Smooth muscle cell (in vitro differentiated cells): ENCODE measurements at regions not wholly inside any gene's neighbourhood (a gene's known extent, or its start where the extent isn't known, plus 50 kb on each side); places are given as distances from the start of the nearest gene placed in this dataset.

Experiments
- DNase-seq: peaks from one replicate; lab custom pipeline; 2025; ENCODE audit not compliant: unreplicated experiment; lab: John Stamatoyannopoulos, UW
- H2AFZ ChIP-seq: fragments of 200-600 bp; sonication (generic); 2 replicates; pipeline ENCODE4 v1.6.0; 2016; ENCODE audit warnings: antibody characterized with exemption, low read depth, mild to moderate bottlenecking
- H3F3A ChIP-seq: fragments of 200-600 bp; sonication (generic); 2 replicates; pipeline ENCODE4 v1.6.0; 2017; ENCODE audit warnings: antibody characterized with exemption, low read depth
- H3K27ac ChIP-seq: fragments of 200-600 bp; sonication (generic); 2 replicates; pipeline ENCODE4 v1.5.1; 2016; ENCODE audit warnings: low read depth, mild to moderate bottlenecking
- H3K27me3 ChIP-seq: fragments of 200-600 bp; sonication (generic); 2 replicates; pipeline ENCODE4 v1.6.1; 2016; ENCODE audit warnings: low read depth, mild to moderate bottlenecking
- H3K36me3 ChIP-seq: fragments of 200-600 bp; sonication (generic); 2 replicates; pipeline ENCODE4 v1.5.1; 2016; ENCODE audit warnings: low read depth
- H3K4me1 ChIP-seq: fragments of 200-600 bp; sonication (generic); 2 replicates; pipeline ENCODE4 v1.5.1; 2016; ENCODE audit warnings: low read depth
- H3K4me2 ChIP-seq: fragments of 200-600 bp; sonication (generic); 2 replicates; pipeline ENCODE4 v1.6.0; 2016; ENCODE audit warnings: mild to moderate bottlenecking
- H3K4me3 ChIP-seq: fragments of 200-600 bp; sonication (generic); 2 replicates; pipeline ENCODE4 v1.5.1; 2016; ENCODE audit warnings: mild to moderate bottlenecking
- H3K79me2 ChIP-seq: fragments of 200-600 bp; sonication (generic); 2 replicates; pipeline ENCODE4 v1.6.0; 2016; ENCODE audit warnings: low read depth, mild to moderate bottlenecking
- H3K9ac ChIP-seq: fragments of 200-600 bp; sonication (generic); 2 replicates; pipeline ENCODE4 v1.6.0; 2016; ENCODE audit warnings: low read depth
- H3K9me3 ChIP-seq: fragments of 200-600 bp; sonication (generic); replicated peaks from 2 replicates; pipeline ENCODE4 v1.5.1; 2016; ENCODE audit warnings: low read depth
- H4K20me1 ChIP-seq: fragments of 200-600 bp; sonication (generic); 2 replicates; pipeline ENCODE4 v1.6.0; 2016; ENCODE audit warnings: low read depth
- CTCF ChIP-seq: fragments of 200-600 bp; sonication (generic); IDR thresholded peaks from 2 replicates; pipeline ENCODE4 v1.5.1; 2017; ENCODE audit warnings: borderline replicate concordance, mild to moderate bottlenecking, antibody characterized with exemption; ENCODE audit not compliant: insufficient read depth, poor library complexity, severe bottlenecking
- WGBS: methylation state at CpG from one replicate; pipeline ENCODE4 v1.1.7; 2016; ENCODE audit warnings: low lambda C conversion rate; 5-methylcytosine and 5-hydroxymethylcytosine counted together

DNA sequence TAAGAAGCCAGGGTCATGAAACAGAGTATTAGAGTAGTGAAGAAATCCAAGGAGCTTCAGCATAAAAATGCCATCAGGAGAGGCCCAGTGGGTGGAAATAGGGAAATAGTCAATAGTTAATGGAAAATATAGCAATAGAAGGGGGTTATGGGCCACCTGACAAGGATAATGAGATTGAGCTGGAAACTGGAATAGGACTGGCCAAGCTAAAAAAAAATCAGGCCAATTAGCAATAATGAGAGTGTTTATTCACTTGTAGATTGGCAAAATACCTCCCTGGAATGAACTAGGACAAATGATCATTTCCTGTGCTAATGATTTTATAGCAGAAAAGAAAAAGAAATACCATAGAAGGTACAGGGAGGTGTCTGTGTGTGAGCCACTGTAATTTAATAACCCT lies 97.9 kb downstream of the PLCE1 start:
- Histone ChIP-seq H3K4me3 (no peak overlapping the region), H2AFZ (no peak overlapping the region), H3K4me1 (no peaks in the 10 kb centered on the region), H3K9me3 (no peaks in the 10 kb centered on the region), H3K79me2 (no peaks in the 10 kb centered on the region), H3K36me3 (no peaks in the 10 kb centered on the region), H3F3A (no peaks in the 10 kb centered on the region), H3K27me3 (no peaks in the 10 kb centered on the region), H3K9ac (no peak overlapping the region), H3K4me2 (no peak overlapping the region), H4K20me1 (no peaks in the 10 kb centered on the region), H3K27ac (no peak overlapping the region)
- no peak for TF ChIP-seq CTCF
- DNase-seq: no peak

DNA sequence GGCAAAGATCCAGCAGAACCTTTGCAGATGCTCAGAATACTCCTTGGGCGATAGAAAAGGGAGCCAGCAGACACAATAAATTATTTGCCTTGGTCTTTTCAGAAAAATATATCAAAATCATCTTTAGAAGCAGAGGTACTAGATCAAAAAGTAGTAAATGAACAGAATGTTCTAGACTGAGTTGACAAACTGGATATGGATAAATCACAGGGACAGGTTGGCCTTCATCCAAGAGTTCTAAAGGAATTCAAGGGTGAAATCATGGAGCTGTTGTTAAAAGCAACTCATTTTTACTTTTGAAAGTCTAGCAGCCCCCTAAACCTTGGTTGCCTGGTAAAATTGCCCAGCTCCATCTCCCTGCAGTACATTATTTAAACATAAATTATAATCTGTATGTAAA lies 99.1 kb downstream of the PLCE1 start:
- Histone ChIP-seq H2AFZ (no peak overlapping the region), H4K20me1 (no peaks in the 10 kb centered on the region), H3F3A (no peaks in the 10 kb centered on the region), H3K36me3 (no peaks in the 10 kb centered on the region), H3K27ac (no peak overlapping the region), H3K79me2 (no peaks in the 10 kb centered on the region), H3K4me2 (no peak overlapping the region), H3K4me3 (no peak overlapping the region), H3K9ac (no peak overlapping the region), H3K9me3 (no peaks in the 10 kb centered on the region), H3K4me1 (no peaks in the 10 kb centered on the region), H3K27me3 (no peaks in the 10 kb centered on the region)
- 98% methylated on average over 1 of the region's 1 CpG for WGBS
- no peak for TF ChIP-seq CTCF
- DNase-seq: no peak

DNA sequence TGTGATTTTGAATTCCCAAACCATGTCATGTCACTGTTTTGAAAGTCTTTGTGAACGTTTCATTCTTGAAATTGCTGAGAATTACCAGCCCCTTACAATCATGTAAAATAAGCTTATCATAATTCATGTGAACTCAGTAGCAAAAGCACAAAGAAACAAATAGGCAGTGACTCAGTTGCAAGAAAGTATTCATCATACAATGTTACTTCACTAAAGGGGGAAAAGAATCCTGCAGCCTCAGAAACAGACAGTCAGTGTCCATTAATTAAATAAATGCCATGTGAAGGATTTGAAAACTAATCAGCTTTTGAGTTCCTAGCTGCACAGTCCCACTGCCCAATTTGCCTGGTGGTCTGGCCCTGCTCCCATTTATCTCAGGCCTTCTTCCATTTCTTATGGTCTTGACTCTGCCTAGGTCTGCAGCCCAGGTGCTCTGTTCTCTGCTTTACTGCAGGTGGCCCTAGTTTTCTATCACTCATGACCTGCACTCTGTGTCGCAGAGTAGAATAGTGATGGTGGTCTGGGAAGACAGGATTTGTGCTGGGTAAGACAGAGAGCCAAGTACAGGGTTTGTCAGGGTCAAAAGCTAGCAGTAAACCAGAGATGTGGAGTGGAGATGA lies 99.7 kb downstream of the PLCE1 start:
- Histone ChIP-seq H3K27me3 (no peaks in the 10 kb centered on the region), H3K9me3 (no peaks in the 10 kb centered on the region), H4K20me1 (no peaks in the 10 kb centered on the region), H3K4me1 (no peaks in the 10 kb centered on the region), H2AFZ (no peak overlapping the region), H3K79me2 (no peaks in the 10 kb centered on the region), H3K36me3 (no peaks in the 10 kb centered on the region), H3K27ac (no peak overlapping the region), H3K4me3 (no peak overlapping the region), H3K4me2 (no peak overlapping the region), H3F3A (no peaks in the 10 kb centered on the region), H3K9ac (no peak overlapping the region)
- no peak for TF ChIP-seq CTCF
- no peak for DNase-seq
- 78% methylated on average over 2 of the region's 2 CpGs for WGBS

GRCh38 chr10:94094540-94094939 lies 100.8 kb downstream of the PLCE1 start:
- H3K4me3 ChIP-seq: no peak overlapping the region
- TF ChIP-seq CTCF: no peak
- no peaks in the 10 kb centered on the region for H4K20me1 ChIP-seq

More at GRCh38 chr10:94094540-94094939, 100.8 kb downstream of the PLCE1 start:
- no peak overlapping the region for H2AFZ ChIP-seq
- H3K9me3 ChIP-seq: no peaks in the 10 kb centered on the region
- no peak overlapping the region for H3K4me2 ChIP-seq
- no peak for DNase-seq
- no peaks in the 10 kb centered on the region for H3F3A ChIP-seq
- no peaks in the 10 kb centered on the region for H3K4me1 ChIP-seq
- no peaks in the 10 kb centered on the region for H3K27me3 ChIP-seq
- H3K9ac ChIP-seq: no peak overlapping the region
- H3K79me2 ChIP-seq: no peaks in the 10 kb centered on the region
- WGBS: 94% methylated on average over 5 of the region's 5 CpGs
- no peak overlapping the region for H3K27ac ChIP-seq
- no peaks in the 10 kb centered on the region for H3K36me3 ChIP-seq
